Natural killer cell (primary cell): ENCODE measurements at regions not wholly inside any gene's neighbourhood (a gene's known extent, or its start where the extent isn't known, plus 50 kb on each side); places are given as distances from the start of the nearest gene placed in this dataset.

Experiments used
- ATAC-seq, 3 donors: fragments of 150-1000 bp in 2 of 3; fragments of 200-7000 bp in 1 of 3; cut with Tn5 transposase; 1 replicate in 1 of 3; 2 replicates in 2 of 3; pipeline ENCODE4 v1.10.0; 2021; ENCODE audit warnings: mild to moderate bottlenecking in 2 of 3, moderate library complexity in 2 of 3
- DNase-seq, 2 donors: peaks; one replicate each; pipeline versions ENCODE4 v3.0.0 to v3.0.0-alpha.2; 2013 to 2021; ENCODE audit warnings: mixed read lengths in 1 of 2
- H3K27ac ChIP-seq: one replicate; pipeline ENCODE4 v1.5.1; 2013; ENCODE audit warnings: mild to moderate bottlenecking, low read length
- H3K27me3 ChIP-seq: one replicate; pipeline ENCODE4 v1.6.1; 2013; ENCODE audit warnings: low read length; ENCODE audit not compliant: control insufficient read depth, insufficient read depth
- H3K36me3 ChIP-seq: one replicate; pipeline ENCODE4 v1.6.1; 2013; ENCODE audit warnings: low read length; ENCODE audit not compliant: control insufficient read depth, insufficient read depth
- H3K4me1 ChIP-seq: one replicate; pipeline ENCODE4 v1.6.1; 2013; ENCODE audit warnings: low read length; ENCODE audit not compliant: control insufficient read depth, insufficient read depth
- H3K4me3 ChIP-seq: one replicate; pipeline ENCODE4 v1.5.1; 2013; ENCODE audit warnings: low read length
- H3K9me3 ChIP-seq: one replicate; pipeline ENCODE4 v1.6.1; 2013; ENCODE audit warnings: low read length; ENCODE audit not compliant: control insufficient read depth, insufficient read depth
- H3K27ac Mint-ChIP-seq, 2 donors: one replicate each; pipeline ENCODE4 v1.8.0; 2022; ENCODE audit warnings: mild to moderate bottlenecking in 2 of 2, mixed read lengths in 2 of 2, moderate library complexity in 1 of 2
- H3K27me3 Mint-ChIP-seq, 2 donors: one replicate each; pipeline ENCODE4 v1.8.0; 2022; ENCODE audit warnings: low read depth in 2 of 2, mixed read lengths in 2 of 2
- H3K36me3 Mint-ChIP-seq: one replicate; pipeline ENCODE4 v1.8.0; 2022; ENCODE audit warnings: mixed read lengths
- H3K4me1 Mint-ChIP-seq, 2 donors: one replicate each; pipeline ENCODE4 v1.8.0; 2022; ENCODE audit warnings: mixed read lengths in 2 of 2
- H3K4me3 Mint-ChIP-seq: one replicate; pipeline ENCODE4 v1.8.0; 2022; ENCODE audit warnings: mild to moderate bottlenecking, moderate library complexity, mixed read lengths
- H3K9me3 Mint-ChIP-seq, 2 donors: one replicate each; pipeline ENCODE4 v1.8.0; 2022; ENCODE audit warnings: mixed read lengths in 2 of 2
- WGBS: methylation state at CpG from one replicate; pipeline ENCODE4 v1.1.7; 2013; ENCODE audit warnings: missing lambda C conversion rate; ENCODE audit not compliant: insufficient coverage; 5-methylcytosine and 5-hydroxymethylcytosine counted together
- intact Hi-C: fragments of 100-400 bp; cut with micrococcal nuclease; formaldehyde crosslinking; loops from one replicate; pipeline ENCODE4 v1.14.2; 2022
- TF ChIP-seq, protein P1 (sequence below): fragments of 200-600 bp; IDR thresholded peaks from one replicate; pipeline ENCODE4 v1.8.0; 2022; ENCODE audit warnings: antibody characterized with exemption

DNA sequence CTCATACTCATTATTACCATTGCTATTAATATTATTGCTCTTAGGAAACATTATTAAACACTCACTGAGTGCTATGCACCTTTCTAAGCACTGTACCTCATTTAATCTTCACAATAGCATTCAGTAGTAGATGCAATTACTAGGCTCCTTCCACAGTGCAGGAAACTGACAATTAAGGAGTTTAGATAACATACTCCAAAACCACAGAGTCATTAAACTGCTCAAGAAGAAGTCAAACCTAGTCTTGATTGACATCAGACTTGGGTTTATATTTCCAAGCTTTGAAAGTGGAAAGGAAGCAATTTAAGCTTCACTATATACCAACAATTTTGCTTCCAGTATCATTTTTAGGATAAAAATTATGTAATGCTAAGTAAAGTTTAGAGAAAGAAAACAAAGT is 490.1 kb upstream of the ARRDC4 start:
- Mint-ChIP-seq H3K27me3 (no peaks in the 10 kb centered on the region), H3K4me3 (no peak overlapping the region), H3K4me1 (no peaks in the 10 kb centered on the region), H3K9me3 (peaks cover 6 to 8% of the 10 kb centered on the region in 2 donors), H3K36me3 (peaks cover 7% of the 10 kb centered on the region), H3K27ac (no peak overlapping the region)
- Histone ChIP-seq H3K9me3 (no peaks in the 10 kb centered on the region), H3K27ac (no peak overlapping the region), H3K27me3 (no peaks in the 10 kb centered on the region), H3K36me3 (no peaks in the 10 kb centered on the region), H3K4me3 (no peak overlapping the region), H3K4me1 (no peaks in the 10 kb centered on the region)
- TF ChIP-seq, protein P1, sequence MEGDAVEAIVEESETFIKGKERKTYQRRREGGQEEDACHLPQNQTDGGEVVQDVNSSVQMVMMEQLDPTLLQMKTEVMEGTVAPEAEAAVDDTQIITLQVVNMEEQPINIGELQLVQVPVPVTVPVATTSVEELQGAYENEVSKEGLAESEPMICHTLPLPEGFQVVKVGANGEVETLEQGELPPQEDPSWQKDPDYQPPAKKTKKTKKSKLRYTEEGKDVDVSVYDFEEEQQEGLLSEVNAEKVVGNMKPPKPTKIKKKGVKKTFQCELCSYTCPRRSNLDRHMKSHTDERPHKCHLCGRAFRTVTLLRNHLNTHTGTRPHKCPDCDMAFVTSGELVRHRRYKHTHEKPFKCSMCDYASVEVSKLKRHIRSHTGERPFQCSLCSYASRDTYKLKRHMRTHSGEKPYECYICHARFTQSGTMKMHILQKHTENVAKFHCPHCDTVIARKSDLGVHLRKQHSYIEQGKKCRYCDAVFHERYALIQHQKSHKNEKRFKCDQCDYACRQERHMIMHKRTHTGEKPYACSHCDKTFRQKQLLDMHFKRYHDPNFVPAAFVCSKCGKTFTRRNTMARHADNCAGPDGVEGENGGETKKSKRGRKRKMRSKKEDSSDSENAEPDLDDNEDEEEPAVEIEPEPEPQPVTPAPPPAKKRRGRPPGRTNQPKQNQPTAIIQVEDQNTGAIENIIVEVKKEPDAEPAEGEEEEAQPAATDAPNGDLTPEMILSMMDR: no peak
- intact Hi-C loops: no loop called here
- DNase-seq: no peak
- ATAC-seq: no peak

DNA sequence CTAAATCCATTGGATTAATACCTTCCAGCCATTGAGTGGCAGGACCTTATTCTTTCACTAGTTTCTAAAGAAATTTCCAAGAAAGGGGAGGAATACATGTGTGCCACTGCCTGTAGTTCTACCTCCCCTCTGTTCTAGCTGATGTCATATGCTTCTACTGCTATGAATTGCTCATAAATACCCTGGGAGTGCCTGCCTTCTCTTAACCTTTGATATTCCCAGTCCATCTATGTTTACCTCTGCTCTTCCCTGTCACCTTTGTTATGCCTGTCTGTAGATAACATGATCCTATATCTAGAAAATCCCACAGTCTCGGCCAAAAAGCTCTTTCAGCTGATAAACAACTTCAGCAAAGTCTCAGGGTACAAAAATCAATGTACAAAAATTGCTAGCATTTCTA is 486.9 kb upstream of the ARRDC4 start:
- whole genome bisulfite sequencing: 43% methylated on average over 1 of the region's 1 CpG
- TF ChIP-seq, protein P1: no peak
- DNase-seq (no peak), ATAC-seq (no peak)
- H3K4me1 Mint-ChIP-seq: no peaks in the 10 kb centered on the region
- intact Hi-C loops: no loop called here
- no peak overlapping the region for H3K4me3 Mint-ChIP-seq
- H3K36me3 Mint-ChIP-seq: no peaks in the 10 kb centered on the region
- Histone ChIP-seq H3K36me3 (no peaks in the 10 kb centered on the region), H3K9me3 (no peaks in the 10 kb centered on the region), H3K27ac (no peak overlapping the region), H3K4me3 (no peak overlapping the region), H3K4me1 (no peaks in the 10 kb centered on the region), H3K27me3 (no peaks in the 10 kb centered on the region)
- no peak overlapping the region for H3K27ac Mint-ChIP-seq
- H3K9me3 Mint-ChIP-seq: peaks cover 3 to 6% of the 10 kb centered on the region in 2 donors
- H3K27me3 Mint-ChIP-seq: no peaks in the 10 kb centered on the region

DNA sequence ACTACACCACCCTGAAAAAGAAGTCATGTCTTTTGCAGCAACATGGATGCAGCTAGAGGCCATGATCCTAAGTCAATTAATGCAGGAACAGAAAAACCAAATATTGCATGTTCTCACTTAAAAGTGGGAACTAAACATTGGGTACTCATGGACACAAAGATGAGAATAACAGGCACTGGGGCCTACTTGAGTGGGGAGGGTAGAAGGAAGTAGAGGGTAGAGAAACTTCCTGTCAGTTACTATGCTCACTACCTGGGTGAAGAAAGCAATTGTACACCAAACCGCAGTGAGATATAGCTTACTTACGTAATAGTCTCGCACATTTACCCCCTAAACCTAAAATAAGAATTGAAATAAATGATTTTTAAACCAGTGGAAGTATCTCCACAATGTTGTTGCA is 480.5 kb upstream of the ARRDC4 start:
- no peaks in the 10 kb centered on the region for H3K9me3 ChIP-seq
- no peaks in the 10 kb centered on the region for H3K36me3 ChIP-seq
- intact Hi-C loops: no loop called here
- no peak for DNase-seq
- no peak overlapping the region for H3K4me3 ChIP-seq
- H3K4me1 ChIP-seq: no peaks in the 10 kb centered on the region
- Mint-ChIP-seq H3K9me3 (peaks cover 7 to 10% of the 10 kb centered on the region in 2 donors), H3K4me1 (no peaks in the 10 kb centered on the region), H3K4me3 (no peak overlapping the region), H3K36me3 (no peaks in the 10 kb centered on the region), H3K27ac (no peak overlapping the region), H3K27me3 (no peaks in the 10 kb centered on the region)
- no peak overlapping the region for H3K27ac ChIP-seq
- TF ChIP-seq, protein P1: no peak
- WGBS: 70% methylated on average over 2 of the region's 3 CpGs
- ATAC-seq: no peak
- no peaks in the 10 kb centered on the region for H3K27me3 ChIP-seq

DNA sequence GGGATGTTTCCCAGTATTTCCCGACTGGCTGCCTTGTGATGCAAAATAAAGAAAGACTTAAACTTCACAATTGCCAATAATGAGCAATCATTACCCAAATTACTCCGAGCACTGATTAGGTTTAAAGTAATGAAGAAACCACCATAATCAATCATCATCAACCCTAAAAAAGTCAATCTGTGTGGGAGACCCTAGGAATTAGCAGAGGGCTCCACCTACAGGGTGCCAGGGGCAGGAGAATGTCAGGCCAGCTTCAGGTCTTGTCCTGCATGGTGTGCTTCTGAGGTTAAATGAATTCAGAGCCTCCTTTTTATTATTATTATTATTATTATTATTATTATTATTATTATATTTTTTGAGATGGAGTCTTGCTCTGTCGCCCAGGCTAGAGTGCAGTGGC is 478.0 kb upstream of the ARRDC4 start:
- Histone ChIP-seq H3K27ac (no peak overlapping the region), H3K4me3 (no peak overlapping the region), H3K36me3 (no peaks in the 10 kb centered on the region), H3K9me3 (no peaks in the 10 kb centered on the region), H3K4me1 (no peaks in the 10 kb centered on the region), H3K27me3 (no peaks in the 10 kb centered on the region)
- peaks cover 9 to 15% of the 10 kb centered on the region in 2 donors for H3K9me3 Mint-ChIP-seq
- H3K27ac Mint-ChIP-seq: no peak overlapping the region
- TF ChIP-seq, protein P1: no peak
- ATAC-seq: no peak
- H3K36me3 Mint-ChIP-seq: no peaks in the 10 kb centered on the region
- no peak overlapping the region for H3K4me3 Mint-ChIP-seq
- H3K27me3 Mint-ChIP-seq: no peaks in the 10 kb centered on the region
- intact Hi-C loops: no loop called here
- DNase-seq: no peak
- H3K4me1 Mint-ChIP-seq: no peaks in the 10 kb centered on the region
- WGBS: 69% methylated on average over 3 of the region's 3 CpGs
